ENCODE measurements at regions not wholly inside any gene's neighbourhood (a gene's known extent, or its start where the extent isn't known, plus 50 kb on each side); places are given as distances from the start of the nearest gene placed in this dataset.

DNA sequence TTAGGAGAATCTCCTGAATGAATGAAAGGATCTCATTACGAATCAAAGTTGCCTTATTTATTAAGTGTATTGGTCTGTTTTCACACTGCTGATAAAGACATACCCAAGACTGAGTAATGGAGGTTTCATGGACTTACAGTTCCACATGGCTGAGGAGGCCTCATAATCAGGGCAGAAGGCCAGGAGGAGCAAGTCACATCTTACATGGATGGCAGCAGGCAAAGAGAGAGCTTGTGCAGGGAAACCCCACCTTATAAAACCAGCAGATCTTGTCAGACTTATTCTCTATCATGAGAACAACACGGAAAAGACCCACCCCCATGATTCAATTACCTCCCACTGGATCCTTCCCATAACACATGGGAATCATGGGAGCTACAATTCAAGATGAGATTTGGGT, 785.2 kb upstream of the POU3F3 start:
- Histone ChIP-seq H4K20me1 (ENCODE audit: insufficient read depth, low read length) (no peaks in the 10 kb centered on the region), H3K79me2 (ENCODE audit: insufficient read depth, low read length) (no peaks in the 10 kb centered on the region), H3K9me3 (ENCODE audit: low read length) (peaks cover 6% of the 10 kb centered on the region), H3K4me2 (ENCODE audit: low read depth, low read length) (no peak overlapping the region), H3K27me3 (ENCODE audit: control insufficient read depth in 1 of 2, insufficient read depth in 2 of 2, low read length in 2 of 2) (no peaks in the 10 kb centered on the region; a peak in 1 of 5 replicates), H3K9ac (ENCODE audit: insufficient read depth, low read depth, low read length) (no peak overlapping the region), H3K36me3 (replicated peaks in 1 of 2; ENCODE audit: control insufficient read depth in 1 of 2, insufficient read depth in 2 of 2, low read length in 2 of 2) (no peaks in the 10 kb centered on the region), H3K4me1 (ENCODE audit: insufficient read depth, low read length) (no peaks in the 10 kb centered on the region), H3K27ac (ENCODE audit: extremely low read length, insufficient read depth, low read length) (no peak overlapping the region), H3K4me3 (replicated peaks in 1 of 3; ENCODE audit: insufficient read depth in 1 of 3, low read depth in 2 of 3, low read length in 3 of 3) (no peak overlapping the region), H2AFZ (ENCODE audit: low read length) (no peak overlapping the region)
- no TSS peak for BruUV-seq (replicated peaks)
- ATAC-seq (no peak), FAIRE-seq (no peak), DNase-seq (ENCODE audit: low spot score) (no peak)
- CTCF ChIA-PET (ENCODE audit: low intra/inter-chr PET ratio, low total read pairs) = no interaction called here
- TF ChIP-seq SNRNP70 (IDR thresholded peaks at IDR 0.05; ENCODE audit: low read depth, low read length) = no peak
- TF ChIP-seq, protein P1, sequence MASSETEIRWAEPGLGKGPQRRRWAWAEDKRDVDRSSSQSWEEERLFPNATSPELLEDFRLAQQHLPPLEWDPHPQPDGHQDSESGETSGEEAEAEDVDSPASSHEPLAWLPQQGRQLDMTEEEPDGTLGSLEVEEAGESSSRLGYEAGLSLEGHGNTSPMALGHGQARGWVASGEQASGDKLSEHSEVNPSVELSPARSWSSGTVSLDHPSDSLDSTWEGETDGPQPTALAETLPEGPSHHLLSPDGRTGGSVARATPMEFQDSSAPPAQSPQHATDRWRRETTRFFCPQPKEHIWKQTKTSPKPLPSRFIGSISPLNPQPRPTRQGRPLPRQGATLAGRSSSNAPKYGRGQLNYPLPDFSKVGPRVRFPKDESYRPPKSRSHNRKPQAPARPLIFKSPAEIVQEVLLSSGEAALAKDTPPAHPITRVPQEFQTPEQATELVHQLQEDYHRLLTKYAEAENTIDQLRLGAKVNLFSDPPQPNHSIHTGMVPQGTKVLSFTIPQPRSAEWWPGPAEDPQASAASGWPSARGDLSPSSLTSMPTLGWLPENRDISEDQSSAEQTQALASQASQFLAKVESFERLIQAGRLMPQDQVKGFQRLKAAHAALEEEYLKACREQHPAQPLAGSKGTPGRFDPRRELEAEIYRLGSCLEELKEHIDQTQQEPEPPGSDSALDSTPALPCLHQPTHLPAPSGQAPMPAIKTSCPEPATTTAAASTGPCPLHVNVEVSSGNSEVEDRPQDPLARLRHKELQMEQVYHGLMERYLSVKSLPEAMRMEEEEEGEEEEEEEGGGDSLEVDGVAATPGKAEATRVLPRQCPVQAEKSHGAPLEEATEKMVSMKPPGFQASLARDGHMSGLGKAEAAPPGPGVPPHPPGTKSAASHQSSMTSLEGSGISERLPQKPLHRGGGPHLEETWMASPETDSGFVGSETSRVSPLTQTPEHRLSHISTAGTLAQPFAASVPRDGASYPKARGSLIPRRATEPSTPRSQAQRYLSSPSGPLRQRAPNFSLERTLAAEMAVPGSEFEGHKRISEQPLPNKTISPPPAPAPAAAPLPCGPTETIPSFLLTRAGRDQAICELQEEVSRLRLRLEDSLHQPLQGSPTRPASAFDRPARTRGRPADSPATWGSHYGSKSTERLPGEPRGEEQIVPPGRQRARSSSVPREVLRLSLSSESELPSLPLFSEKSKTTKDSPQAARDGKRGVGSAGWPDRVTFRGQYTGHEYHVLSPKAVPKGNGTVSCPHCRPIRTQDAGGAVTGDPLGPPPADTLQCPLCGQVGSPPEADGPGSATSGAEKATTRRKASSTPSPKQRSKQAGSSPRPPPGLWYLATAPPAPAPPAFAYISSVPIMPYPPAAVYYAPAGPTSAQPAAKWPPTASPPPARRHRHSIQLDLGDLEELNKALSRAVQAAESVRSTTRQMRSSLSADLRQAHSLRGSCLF (CRISPR knock-in tag; IDR thresholded peaks at IDR 0.05; ENCODE audit: borderline replicate concordance) = no peak
- 0 out of 2 replicates have a peak, but pooled peaks have one; percentile 40 for TF ChIP-seq ZNF431 (CRISPR knock-in tag; IDR thresholded peaks at IDR 0.05; ENCODE audit: borderline replicate concordance, low read depth)
- TF ChIP-seq SRSF1 (optimal IDR thresholded peaks at IDR 0.05; ENCODE audit: low read depth, low read length) = no peak
- no peak for TF ChIP-seq FOXK2 (IDR thresholded peaks at IDR 0.05)
- TF ChIP-seq CCAR2 (optimal IDR thresholded peaks at IDR 0.05; ENCODE audit: low read depth, low read length) = no peak
- no peak for TF ChIP-seq ZNF572 (CRISPR knock-in tag; IDR thresholded peaks at IDR 0.05)
- in situ Hi-C loops (cut with HindIII; ENCODE audit: extremely low pct_ligation_motif_present, low pct_unique_long_range_greater_than_20kb) (no loop called here), intact Hi-C loops (cut with micrococcal nuclease; ENCODE audit: unreplicated experiment) (no loop called here)
- POLR2A ChIA-PET = no interaction called here
- 0% methylated on average over 2 of the region's 2 CpGs for WGBS (ENCODE audit: low lambda C conversion rate)

Measured in HepG2 (cell line).